SK-N-SH treated with all-trans-retinoic acid at 6 μM for 48 hours (cell line): ENCODE measurements at regions not wholly inside any gene's neighbourhood (a gene's known extent, or its start where the extent isn't known, plus 50 kb on each side); places are given as distances from the start of the nearest gene placed in this dataset.

Experiments used
- BACH2 ChIP-seq: fragments of 250-450 bp; sonication (Bioruptor Pico); IDR thresholded peaks from 2 replicates; pipeline ENCODE4 v1.9.0; 2021; ENCODE audit warnings: mild to moderate bottlenecking, borderline replicate concordance
- CREB5 ChIP-seq: fragments of 250-450 bp; sonication (Bioruptor Pico); IDR thresholded peaks from 2 replicates; pipeline ENCODE4 v1.5.1; 2020; ENCODE audit warnings: low read depth, mild to moderate bottlenecking, moderate library complexity
- CSRNP3 ChIP-seq: fragments of 250-450 bp; sonication (Bioruptor Pico); IDR thresholded peaks from 2 replicates; pipeline ENCODE4 v1.5.1; 2021; ENCODE audit warnings: mild to moderate bottlenecking, moderate library complexity
- ISL1 ChIP-seq: fragments of 250-450 bp; sonication (Bioruptor Pico); IDR thresholded peaks from 2 replicates; pipeline ENCODE4 v2.1.2; 2022; ENCODE audit warnings: mild to moderate bottlenecking, moderate library complexity
- PATZ1 ChIP-seq: fragments of 250-450 bp; sonication (Bioruptor Pico); IDR thresholded peaks from 2 replicates; pipeline ENCODE4 v1.8.0; 2020; ENCODE audit warnings: mild to moderate bottlenecking, moderate library complexity, borderline replicate concordance
- POU6F1 ChIP-seq: fragments of 250-450 bp; sonication (Bioruptor Pico); IDR thresholded peaks from 2 replicates; pipeline ENCODE4 v1.8.0; 2021; ENCODE audit warnings: low read depth, mild to moderate bottlenecking, moderate library complexity, borderline replicate concordance
- RARB ChIP-seq: fragments of 250-450 bp; sonication (Bioruptor Pico); IDR thresholded peaks from 2 replicates; pipeline ENCODE4 v1.8.0; 2021; ENCODE audit warnings: mild to moderate bottlenecking, moderate library complexity
- ZFP3 ChIP-seq: fragments of 250-450 bp; sonication (Bioruptor Pico); IDR thresholded peaks from 2 replicates; pipeline ENCODE4 v1.5.0; 2020; ENCODE audit warnings: mild to moderate bottlenecking, moderate library complexity
- ZNF565 ChIP-seq: fragments of 450-650 bp; formaldehyde crosslinking; conservative IDR thresholded peaks from 2 replicates; pipeline ENCODE4 v1.5.0; 2020; ENCODE audit warnings: low read depth, mild to moderate bottlenecking, moderate library complexity

- TF ChIP-seq CREB5 (CRISPR knock-in tag): no peak
- no peak for TF ChIP-seq RARB (CRISPR knock-in tag)
- no peak for TF ChIP-seq ZFP3 (CRISPR knock-in tag)
- TF ChIP-seq CSRNP3 (CRISPR knock-in tag): no peak
- TF ChIP-seq PATZ1: no peak
- no peak for TF ChIP-seq ISL1 (CRISPR knock-in tag)
- no peak for TF ChIP-seq POU6F1 (CRISPR knock-in tag)
- no peak for TF ChIP-seq BACH2
- TF ChIP-seq ZNF565 (CRISPR knock-in tag): no peak
Measured at GRCh38 chr4:160808174-160808573, 1355.6 kb downstream of the FSTL5 start.
